Right ventricle myocardium inferior (tissue), 1 donor: ENCODE measurements at regions not wholly inside any gene's neighbourhood (a gene's known extent, or its start where the extent isn't known, plus 50 kb on each side); places are given as distances from the start of the nearest gene placed in this dataset.
"Not testable (repeated sequence)": the region's sequence is repeated elsewhere in the genome, so short reads cannot be mapped to it uniquely, and the experiment has no call there.

Experiments used
- ATAC-seq: fragments of 200-7000 bp; cut with Tn5 transposase; one replicate; pipeline ENCODE4 v1.9.1; 2020; ENCODE audit warnings: mild to moderate bottlenecking, moderate library complexity
- DNase-seq: peaks from one replicate; pipeline ENCODE4 v3.0.0; 2021; ENCODE audit errors: missing footprints
- intact Hi-C: fragments of 100-400 bp; cut with DNase I; formaldehyde crosslinking; loops from one replicate; pipeline ENCODE4 v1.11.0; 2022
- donor health status: DM: no; HTN: yes; CAD: no; lungs with severe emphysema.

GRCh38 chr12:47509398-47509851 lies 196.4 kb downstream of the RPAP3 start:
- ATAC-seq (no peak), DNase-seq (no peak)
- intact Hi-C loops: no loop called here

DNA sequence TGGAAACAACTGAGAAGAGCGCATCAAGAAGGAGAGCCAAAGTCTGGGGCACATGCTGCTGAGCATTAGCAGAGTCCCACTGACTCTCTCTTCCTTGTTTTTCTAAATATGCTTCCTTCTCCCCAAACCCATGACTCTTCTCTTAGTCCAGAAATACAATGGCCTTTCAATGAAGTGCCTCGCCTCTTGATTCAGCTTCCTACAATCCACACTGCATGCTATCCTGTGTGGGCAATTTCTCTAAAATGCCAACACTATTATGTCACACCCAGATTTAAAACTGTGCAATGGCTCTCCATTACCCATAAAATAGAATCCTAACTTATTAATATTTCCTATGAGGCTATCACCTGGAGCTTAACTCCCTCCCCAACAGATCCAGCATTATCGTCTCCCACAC lies 198.6 kb downstream of the RPAP3 start:
- intact Hi-C loops: no loop called here
- no peak for DNase-seq
- no peak for ATAC-seq

DNA sequence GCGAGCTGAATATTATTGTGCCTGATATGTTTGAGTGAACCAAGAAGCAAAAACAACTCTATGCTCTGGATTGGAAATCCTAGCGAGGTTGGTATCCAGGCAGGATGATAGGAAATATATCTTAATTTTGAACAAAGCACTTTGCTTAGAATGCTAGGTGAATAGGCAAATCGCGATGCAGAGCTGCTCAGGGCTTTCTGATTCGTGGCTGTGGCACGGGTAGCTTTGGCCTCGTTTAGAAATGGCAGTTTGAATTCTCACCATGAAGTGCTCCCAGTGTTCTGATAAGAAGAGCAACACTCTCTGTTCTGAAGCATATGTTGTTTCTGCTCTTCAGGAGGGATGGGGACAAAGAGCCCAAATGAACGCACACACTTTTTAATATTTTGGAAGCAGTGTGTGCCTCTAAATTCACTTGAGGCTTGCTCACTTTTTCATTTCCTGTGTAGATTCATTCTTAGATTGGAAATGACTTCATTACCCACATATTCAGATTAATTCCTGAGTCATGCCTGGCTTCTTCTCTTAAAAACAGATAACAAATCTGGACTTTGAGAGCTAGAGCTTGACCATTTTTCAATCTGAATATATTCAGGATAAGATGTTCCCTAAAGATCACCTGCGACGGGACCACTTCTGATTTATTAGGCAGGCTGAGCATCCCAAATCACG lies 200.9 kb downstream of the RPAP3 start:
- DNase-seq (no peak), ATAC-seq (no peak)
- intact Hi-C loops: no loop called here

GRCh38 chr12:47493801-47494200 lies 212.0 kb downstream of the RPAP3 start:
- DNase-seq (no peak), ATAC-seq (no peak)
- intact Hi-C loops: no loop called here

GRCh38 chr12:47491516-47492305 lies 214.1 kb downstream of the RPAP3 start:
- ATAC-seq: no peak
- DNase-seq: no peak
- intact Hi-C loops: no loop called here

GRCh38 chr12:47488888-47489287 lies 216.9 kb downstream of the RPAP3 start:
- no peak for ATAC-seq
- DNase-seq: no peak
- intact Hi-C loops: no loop called here

DNA sequence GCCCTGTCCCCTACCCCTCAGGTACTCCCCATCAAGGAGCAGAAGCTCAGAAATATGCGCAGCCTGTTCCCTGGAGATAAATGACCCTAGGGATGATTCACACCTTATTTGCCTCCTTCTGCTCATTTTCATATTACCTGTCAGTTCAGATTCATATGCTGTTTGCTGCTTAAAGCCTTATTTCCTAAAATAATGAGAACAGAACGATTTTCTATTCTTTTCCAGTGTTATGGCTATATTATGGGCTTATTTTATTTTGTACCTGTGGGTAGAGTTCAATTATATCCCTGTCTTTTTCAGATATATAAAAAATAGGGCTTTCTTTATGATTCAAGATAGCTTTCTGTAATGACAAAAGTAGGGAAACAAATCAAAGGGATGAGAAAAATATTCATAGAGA lies 224.8 kb downstream of the RPAP3 start:
- intact Hi-C loops: no loop called here
- DNase-seq: no peak
- ATAC-seq: no peak

DNA sequence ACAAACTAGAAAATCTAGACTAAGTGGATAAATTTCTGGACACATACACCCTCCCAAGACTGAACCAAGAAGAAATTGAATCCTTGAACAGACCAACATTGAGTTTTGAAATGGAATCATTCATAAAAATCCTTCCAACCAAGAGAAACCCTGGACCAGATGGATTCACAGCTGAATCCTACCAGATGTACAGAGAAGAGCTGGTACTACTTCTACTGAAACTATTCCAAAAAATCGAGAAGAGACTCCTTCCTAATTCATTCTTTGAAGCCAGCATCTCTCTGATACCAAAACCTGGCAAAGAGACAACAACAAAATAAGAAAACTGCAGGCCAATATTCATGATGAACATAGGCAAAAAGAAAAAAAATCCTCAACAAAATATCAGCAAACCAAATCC lies 227.4 kb downstream of the RPAP3 start:
- ATAC-seq: no peak
- intact Hi-C loops: no loop called here
- DNase-seq: no peak

- ATAC-seq (no peak), DNase-seq (no peak)
- intact Hi-C loops: no loop called here
These were observed 232.7 kb downstream of the RPAP3 start for GRCh38 chr12:47473091-47473490.

GRCh38 chr12:47470349-47470748 lies 235.5 kb downstream of the RPAP3 start:
- intact Hi-C loops, DNase-seq, ATAC-seq: not testable (repeated sequence)

- intact Hi-C loops, ATAC-seq, DNase-seq: not testable (repeated sequence)
These were observed 241.9 kb downstream of the RPAP3 start for GRCh38 chr12:47463918-47464317.

- intact Hi-C loops: no loop called here
- no peak for ATAC-seq
These were observed 247.6 kb downstream of the RPAP3 start for GRCh38 chr12:47458279-47458678.

DNA sequence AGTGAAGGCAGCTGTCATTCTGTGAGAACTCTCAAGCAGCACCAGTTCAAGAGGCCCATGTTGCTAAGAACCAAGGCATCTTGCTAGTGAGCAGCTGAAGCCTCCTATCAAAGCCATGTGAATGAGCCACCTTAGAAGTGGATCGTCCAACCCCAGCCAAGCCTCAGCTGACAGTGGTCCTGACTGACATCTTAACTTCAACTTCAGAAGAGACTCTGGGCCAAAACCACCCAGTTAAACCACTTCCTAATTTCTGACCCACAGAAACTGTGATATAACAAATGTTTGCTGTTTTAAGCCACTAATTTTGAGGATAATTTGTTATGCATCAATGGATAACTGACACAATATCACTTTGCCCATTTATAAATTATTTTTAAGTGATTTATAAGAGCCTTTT lies 256.0 kb downstream of the RPAP3 start:
- no peak for ATAC-seq
- intact Hi-C loops: no loop called here
- DNase-seq: no peak

More at GRCh38 chr12:47458279-47458678, 247.6 kb downstream of the RPAP3 start:
- no peak for DNase-seq

DNA sequence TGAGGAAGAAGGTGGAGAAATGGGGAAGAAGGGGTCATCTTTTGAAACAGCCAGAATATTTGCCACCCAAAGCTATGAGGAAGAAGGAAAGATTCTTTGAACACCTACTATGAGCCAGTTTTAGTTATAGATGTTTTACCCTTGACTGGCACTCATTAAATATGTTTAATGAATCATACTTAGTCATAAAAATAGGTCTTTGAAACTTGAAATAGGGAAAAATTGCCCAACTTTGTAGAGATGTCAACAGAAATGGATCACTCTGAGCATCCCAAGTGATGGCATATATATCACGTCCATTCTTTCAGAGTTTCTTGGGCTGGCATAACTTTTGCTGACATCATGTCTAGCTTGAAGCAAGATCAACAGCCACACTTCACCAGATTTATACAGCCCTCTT lies 263.5 kb downstream of the RPAP3 start:
- intact Hi-C loops: no loop called here

GRCh38 chr12:47441490-47441889 lies 264.3 kb downstream of the RPAP3 start:
- no peak for ATAC-seq
- intact Hi-C loops: no loop called here
- DNase-seq: no peak

More for the DNA sequence above, 263.5 kb downstream of the RPAP3 start:
- ATAC-seq (no peak), DNase-seq (no peak)

DNA sequence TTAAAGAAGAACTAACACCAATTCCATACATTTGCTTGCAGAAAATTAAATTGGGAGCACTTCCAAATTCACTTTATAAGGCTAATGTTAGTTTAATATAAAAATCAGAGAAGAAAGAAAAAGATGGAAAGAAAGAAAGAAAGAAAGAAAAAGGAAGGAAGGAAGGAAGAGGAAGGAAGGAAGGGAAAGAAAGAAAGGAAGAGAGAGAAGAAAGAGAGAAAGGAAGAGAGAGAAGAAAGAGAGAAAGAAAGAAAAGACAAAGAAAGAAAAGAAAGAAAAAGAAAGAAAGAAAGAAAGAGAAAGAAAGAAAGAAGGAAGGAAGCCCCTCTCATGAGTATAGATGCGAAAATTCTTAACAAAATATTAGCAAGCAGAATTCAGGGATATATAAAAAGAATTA lies 267.7 kb downstream of the RPAP3 start:
- intact Hi-C loops: no loop called here
- ATAC-seq: no peak
- DNase-seq: no peak

GRCh38 chr12:47437570-47437969 lies 268.3 kb downstream of the RPAP3 start:
- ATAC-seq: no peak
- intact Hi-C loops: no loop called here

DNA sequence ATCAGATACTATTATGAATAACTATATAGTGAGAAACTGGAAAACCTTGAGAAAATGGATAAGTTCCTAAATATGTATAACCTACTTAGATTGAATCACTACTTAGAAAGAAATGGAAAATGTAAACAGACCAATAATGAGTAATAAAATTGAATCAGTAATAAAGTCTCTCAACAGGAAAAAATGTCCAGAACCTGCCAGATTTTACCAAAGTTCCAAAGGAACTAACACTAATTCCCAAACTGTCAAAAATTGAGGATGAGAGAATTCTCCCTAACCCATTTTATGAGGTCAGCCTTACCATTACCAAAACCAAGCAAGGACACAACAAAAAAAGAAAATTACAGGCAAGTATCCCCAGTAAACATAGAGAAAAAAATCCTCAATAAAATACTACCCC lies 272.0 kb downstream of the RPAP3 start:
- DNase-seq (no peak), ATAC-seq (no peak)
- intact Hi-C loops: no loop called here

More at GRCh38 chr12:47437570-47437969, 268.3 kb downstream of the RPAP3 start:
- no peak for DNase-seq

DNA sequence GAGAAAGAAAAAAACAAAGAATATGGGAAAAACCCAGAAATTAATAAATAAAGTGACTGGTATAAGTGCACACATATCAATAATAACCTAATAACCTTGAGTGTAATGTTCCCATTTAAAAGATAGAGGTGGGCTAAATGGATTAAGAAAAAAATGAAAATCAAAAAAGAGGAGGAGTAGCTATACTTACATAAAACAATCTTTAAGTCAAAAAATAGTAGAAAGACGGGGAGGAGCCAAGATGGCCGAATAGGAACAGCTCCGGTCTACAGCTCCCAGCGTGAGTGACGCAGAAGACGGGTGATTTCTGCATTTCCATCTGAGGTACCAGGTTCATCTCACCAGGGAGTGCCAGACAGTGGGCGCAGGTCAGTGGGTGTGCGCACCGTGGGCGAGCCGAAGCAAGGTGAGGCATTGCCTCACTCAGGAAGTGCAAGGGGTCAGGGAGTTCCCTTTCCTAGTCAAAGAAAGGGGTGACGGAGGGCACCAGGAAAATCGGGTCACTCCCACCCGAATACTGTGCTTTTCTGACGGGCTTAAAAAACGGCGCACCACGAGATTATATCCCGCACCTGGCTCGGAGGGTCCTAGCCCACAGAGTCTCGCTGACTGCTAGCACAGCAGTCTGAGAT lies 279.0 kb downstream of the RPAP3 start:
- ATAC-seq, DNase-seq, intact Hi-C loops: not testable (repeated sequence)

DNA sequence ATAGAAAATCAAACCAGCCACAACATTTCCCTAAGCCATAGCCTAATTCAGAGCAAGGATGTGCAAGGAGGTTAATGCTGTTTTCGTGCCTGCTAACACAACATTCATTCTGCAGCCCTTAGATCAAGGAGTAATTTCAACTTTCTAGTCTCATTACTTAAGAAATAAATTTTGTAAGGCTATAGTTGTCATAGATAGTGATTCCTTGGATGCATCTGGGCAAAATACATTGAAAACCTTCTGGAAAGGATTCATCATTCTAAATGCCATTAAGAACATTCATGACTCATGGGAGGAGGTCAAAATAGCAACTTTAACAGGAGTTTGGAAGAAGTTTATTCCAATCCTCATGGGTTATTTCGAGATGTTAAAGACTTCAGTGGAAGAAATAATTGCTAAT lies 283.2 kb downstream of the RPAP3 start:
- intact Hi-C loops: no loop called here
- no peak for ATAC-seq
- no peak for DNase-seq
